GM12892 (cell line): ENCODE measurements at regions not wholly inside any gene's neighbourhood (a gene's known extent, or its start where the extent isn't known, plus 50 kb on each side); places are given as distances from the start of the nearest gene placed in this dataset.

Source experiments
- DNase-seq: peaks from one replicate; pipeline ENCODE4 v3.0.0; 2011; ENCODE audit not compliant: insufficient read length
- FAIRE-seq: peaks from 2 replicates; lab custom pipeline; 2011; peaks lifted over from hg19 to GRCh38; lab: Jason Lieb, UNC
- POLR2A ChIP-seq: IDR thresholded peaks from 2 replicates; pipeline ENCODE4 v1.6.1; 2011; ENCODE audit warnings: low read depth, low read length, control low read depth
- POLR2AphosphoS5 ChIP-seq: IDR thresholded peaks from 2 replicates; pipeline ENCODE4 v1.6.1; 2011; ENCODE audit warnings: low read depth, low read length, control low read depth
- TAF1 ChIP-seq: IDR thresholded peaks from 2 replicates; pipeline ENCODE4 v1.6.1; 2011; ENCODE audit warnings: low read depth, mild to moderate bottlenecking, control low read depth, low read length, borderline replicate concordance

DNA sequence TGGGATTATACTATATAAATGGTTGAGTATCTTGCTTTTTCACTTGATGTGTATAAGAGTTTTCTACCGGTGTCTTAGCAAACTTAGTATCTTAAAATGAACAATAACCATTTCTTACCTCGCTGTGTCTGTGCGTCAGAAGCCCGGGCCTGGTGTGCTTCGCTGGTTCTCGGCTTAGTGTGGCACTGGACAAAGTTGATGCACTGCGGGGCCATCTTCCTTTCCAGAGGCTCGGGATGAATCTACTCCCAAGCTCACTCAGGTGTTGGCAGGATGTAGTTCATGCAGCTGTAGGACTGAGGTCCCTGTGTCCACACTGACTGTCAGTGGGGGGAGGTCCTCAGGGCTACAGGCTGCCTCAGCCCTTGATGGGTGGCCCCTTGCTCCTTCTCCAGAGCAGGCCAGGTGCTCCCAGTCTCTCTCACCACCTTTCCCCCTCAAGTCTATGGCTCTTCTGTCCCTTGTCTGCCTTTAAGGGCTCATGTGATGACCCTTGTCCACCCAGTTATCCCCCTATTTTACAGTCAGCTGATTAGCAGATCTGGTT is 227.8 kb downstream of the GLRX3 start:
- DNase-seq, result no peak
- TF ChIP-seq TAF1 (no peak), POLR2AphosphoS5 (no peak), POLR2A (no peak)

DNA sequence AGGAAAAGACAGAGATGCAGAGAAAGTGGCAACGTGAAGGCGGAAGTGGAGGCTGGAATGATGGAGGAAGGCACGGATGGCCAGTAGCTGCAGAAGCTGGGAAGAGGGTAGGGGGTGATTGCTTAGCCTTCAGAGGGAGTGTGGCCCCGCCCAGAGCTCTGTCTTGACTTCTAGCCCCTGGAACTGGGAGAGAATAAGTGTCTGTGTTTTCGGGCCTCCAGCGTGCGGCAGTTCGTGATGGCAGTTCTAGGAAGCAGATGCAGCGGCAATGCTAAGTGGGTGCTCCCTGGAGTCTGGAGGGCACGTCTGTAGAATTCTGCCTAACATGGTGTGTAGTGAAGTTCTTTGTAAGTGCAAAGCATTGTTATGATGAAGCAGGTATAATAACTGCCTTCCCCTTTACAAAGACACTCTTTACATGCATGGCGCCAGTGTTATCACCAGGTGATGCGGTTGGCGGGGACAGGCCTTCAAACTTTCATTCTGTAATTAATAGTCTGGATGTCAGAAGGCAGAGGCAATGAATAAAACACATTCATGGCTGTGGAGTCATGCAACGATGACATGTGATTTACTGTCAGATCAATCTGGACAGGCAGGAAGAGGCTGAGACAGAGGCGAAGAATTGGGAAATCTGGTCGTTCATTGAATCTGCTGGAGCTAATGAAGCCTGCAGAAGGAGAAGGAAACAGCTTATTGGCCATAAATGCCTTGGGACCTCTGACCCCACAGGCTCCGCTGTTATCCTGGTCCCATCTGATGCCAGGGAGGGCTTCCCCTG is 228.6 kb downstream of the GLRX3 start:
- no peak for FAIRE-seq
- TF ChIP-seq POLR2AphosphoS5 (no peak), POLR2A (no peak), TAF1 (no peak)

More for the DNA sequence above, 227.8 kb downstream of the GLRX3 start:
- no peak for FAIRE-seq

DNA sequence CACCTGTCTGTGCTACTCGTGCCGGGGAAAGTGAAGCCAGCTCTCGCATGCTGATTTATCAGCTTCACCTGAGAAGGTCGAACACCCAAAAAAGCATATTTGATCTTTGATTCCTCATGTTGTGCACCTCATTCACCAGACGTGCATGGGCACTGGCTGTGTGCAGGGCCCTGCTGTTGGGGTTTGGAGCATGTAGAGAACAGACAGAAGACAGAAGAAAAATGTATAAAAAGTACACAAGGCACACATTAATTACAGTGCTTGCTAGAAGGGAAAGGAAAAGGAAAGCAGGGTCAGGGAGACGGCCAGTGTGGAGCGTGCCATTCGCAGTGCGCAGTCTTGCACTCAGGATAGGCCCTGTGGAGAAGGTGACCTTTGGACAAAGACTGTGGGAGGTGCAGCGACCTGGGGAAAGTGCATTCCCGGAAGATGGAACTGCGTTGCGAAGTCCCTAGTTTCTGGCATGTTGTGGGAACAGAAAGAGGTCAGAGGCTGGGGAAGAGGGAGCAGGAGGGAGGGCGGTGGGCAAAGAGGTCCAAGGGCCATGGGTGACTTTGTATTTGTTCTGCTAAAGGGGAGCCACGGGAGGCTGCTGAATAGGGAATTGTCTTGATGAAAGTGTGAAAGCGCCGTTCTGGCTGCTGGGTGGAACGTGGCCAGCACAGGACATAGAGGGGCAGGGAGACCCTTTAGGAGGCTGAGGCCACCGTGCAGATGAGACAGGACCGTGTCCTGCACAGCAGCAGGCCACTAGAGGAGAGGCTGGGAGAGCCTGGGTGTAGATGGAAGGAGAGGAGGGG is 232.8 kb downstream of the GLRX3 start:
- DNase-seq (no peak), FAIRE-seq (no peak)
- TF ChIP-seq POLR2AphosphoS5 (no peak), TAF1 (no peak), POLR2A (no peak)

More for the DNA sequence above, 228.6 kb downstream of the GLRX3 start:
- DNase-seq, result no peak

DNA sequence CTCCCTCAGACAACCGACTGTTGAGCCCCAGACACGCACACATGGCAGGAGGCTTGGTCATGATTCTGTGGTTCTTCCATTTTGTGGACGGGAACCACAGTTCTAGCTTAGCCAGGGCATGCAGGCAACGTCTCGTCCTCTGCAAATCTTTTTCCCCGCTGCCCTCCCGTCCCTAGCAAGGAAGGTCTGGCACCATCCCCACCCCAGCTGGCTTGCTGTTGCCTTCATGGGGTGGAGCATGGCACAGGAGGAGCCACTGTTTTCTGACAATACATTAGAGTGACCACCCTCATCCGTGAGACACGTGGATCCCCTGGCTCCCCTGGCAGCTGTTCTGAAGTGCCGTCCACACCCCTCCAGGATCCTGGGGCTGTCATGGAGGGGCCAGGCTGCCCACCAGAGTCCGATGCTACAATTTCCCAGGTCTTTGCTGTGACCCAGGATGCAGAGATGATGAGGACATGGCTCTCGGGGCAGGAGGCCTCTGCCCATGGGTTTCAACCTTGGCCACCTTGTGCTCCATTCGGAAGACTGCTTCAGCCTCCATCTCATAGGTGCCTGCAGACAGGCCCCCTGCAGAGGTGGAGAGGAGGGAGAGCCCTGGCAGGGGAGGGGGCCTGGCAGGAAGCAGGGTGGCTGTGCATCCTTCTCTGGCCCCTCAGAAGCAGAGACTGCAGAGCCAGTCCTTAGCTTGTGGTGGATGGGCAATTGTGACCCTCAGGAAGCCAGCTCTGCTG is 233.6 kb downstream of the GLRX3 start:
- FAIRE-seq (no peak), DNase-seq (no peak)
- no peak for TF ChIP-seq TAF1
- TF ChIP-seq POLR2AphosphoS5, result no peak
- TF ChIP-seq POLR2A, result no peak

DNA sequence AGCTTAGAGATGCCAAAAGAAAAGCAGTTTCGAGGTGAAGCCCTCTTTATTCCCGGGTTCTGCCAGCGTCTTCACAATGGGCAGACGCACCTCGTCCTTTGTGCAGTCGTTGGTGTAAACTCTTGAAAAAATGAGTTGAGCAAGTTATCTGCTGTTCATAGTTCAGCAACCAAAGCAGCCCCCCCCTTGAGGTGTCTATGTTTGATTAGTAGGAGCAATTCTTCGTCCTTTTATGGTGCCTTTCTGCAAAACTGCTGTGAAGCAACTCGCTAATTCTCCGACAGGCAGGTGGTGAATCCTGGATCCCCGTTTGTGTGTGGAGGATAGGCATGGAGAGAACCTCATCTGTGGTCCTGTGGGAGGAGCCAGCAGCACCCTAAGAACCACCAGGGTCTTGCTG is 234.5 kb downstream of the GLRX3 start:
- FAIRE-seq, result no peak
- TF ChIP-seq POLR2A (no peak), POLR2AphosphoS5 (no peak), TAF1 (no peak)

DNA sequence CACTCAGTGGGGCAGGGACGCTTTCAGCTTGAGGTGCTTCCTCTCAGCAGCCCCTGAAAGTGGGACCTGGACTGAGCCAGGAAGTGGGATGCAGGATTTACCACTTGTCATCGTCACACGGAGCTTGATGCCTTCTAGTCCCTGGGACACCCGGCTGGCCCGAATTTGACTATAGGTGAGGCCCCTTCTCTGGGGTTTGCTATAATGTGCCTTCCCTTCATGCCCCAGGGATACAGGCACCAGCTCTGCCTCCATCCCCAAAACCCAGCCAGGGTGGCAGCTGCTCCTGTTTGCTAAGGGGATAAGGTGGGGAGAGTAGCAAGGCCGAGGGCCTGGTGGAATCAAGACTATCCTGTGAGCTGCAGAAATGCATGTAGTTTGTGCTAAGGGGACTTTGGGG is 235.0 kb downstream of the GLRX3 start:
- TF ChIP-seq POLR2A, result no peak
- DNase-seq (no peak), FAIRE-seq (no peak)

More for the DNA sequence above, 234.5 kb downstream of the GLRX3 start:
- DNase-seq, result no peak

DNA sequence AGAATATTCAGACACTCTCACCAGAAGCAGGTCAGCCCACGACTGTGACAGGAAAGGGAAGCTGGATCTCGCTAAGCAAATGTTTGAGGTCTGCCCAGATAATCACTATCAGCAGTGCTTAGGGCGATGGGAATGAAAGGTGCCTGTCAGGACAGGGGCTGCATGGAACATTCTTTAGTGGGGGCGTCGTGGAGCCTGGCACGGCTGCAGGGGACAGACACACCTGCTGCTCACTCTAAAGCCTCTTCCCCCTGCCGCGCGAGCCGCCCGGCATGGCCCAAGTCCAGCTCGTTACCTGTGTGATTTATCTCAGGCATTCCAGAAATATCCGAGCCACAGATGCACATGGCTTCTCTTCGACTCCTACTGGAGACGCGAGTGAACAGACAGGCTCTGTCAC is 235.5 kb downstream of the GLRX3 start:
- DNase-seq (no peak), FAIRE-seq (no peak)
- no peak for TF ChIP-seq TAF1
- TF ChIP-seq POLR2A, result no peak
- no peak for TF ChIP-seq POLR2AphosphoS5

DNA sequence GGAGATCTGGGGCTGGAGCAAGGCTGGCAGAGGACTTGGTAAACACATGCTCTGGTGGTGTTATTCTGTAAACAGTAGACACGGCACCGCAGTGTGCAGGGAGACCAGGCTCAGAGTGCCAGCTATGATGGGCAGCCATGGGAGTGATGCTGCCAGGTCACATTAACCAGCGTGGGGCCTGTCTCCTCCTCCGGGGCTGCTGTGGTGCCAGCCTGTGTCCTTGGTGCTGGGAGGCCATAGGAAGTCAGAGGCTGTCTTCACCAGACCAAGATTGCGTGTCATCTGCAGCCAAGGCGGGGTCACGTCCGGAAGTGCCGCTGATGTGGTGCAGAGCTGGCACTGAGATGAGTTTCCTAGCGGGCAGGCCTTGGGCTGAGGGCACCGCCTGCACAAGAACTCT is 236.0 kb downstream of the GLRX3 start:
- DNase-seq, result no peak
- FAIRE-seq, result no peak
- TF ChIP-seq TAF1 (no peak), POLR2AphosphoS5 (no peak), POLR2A (no peak)

DNA sequence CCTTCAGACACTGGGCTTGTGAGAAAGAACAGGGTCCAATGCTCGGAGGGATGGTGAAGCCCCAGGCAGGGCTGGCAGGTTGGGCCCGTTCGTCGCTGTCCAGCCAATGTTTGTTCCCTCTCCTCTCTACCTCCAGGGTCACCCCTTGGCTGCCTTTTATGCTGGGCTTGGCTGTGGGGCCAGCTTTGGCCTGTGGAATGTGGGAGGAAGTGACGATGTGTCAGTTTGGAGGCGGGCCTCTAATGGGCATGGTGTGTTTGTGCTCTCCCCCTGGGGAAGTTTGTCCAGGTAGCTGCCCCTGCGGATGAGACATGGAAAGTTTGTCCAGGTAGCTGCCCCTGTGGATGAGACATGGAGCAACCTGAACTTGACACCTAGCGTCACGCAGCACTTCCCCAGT is 236.7 kb downstream of the GLRX3 start:
- DNase-seq, result no peak
- TF ChIP-seq POLR2AphosphoS5, result no peak
- no peak for TF ChIP-seq POLR2A
- TF ChIP-seq TAF1, result no peak
- no peak for FAIRE-seq

DNA sequence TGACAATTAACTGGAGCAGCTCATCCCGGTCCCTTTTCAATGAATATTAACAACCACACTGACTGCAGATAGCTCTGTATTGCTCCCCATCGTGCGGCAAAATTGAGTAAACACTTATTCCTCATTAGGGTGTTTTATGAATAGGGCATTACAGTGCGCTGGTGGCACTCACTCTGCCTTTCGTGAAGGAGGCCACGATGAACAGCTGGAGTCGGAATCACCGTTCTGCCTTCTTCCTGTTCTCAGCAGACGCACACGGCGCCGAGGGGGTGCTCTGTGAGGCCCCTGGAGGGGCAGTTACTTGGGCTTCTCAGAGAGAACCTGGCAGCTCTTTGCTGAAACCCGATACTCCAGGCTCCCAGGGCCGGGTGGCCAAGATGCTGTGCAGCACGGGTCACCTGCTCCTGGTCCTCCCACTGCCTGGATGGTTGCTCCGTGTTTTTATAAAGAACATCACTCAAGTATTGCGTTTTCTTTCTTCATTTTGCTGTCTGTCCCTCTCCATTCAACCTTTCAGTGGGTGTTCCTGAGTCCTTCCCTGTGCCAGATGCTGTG is 241.9 kb downstream of the GLRX3 start:
- no peak for DNase-seq
- TF ChIP-seq POLR2AphosphoS5 (no peak), POLR2A (no peak), TAF1 (no peak)
- FAIRE-seq, result no peak
